ENCODE measurements at regions not wholly inside any gene's neighbourhood (a gene's known extent, or its start where the extent isn't known, plus 50 kb on each side); places are given as distances from the start of the nearest gene placed in this dataset.

DNA sequence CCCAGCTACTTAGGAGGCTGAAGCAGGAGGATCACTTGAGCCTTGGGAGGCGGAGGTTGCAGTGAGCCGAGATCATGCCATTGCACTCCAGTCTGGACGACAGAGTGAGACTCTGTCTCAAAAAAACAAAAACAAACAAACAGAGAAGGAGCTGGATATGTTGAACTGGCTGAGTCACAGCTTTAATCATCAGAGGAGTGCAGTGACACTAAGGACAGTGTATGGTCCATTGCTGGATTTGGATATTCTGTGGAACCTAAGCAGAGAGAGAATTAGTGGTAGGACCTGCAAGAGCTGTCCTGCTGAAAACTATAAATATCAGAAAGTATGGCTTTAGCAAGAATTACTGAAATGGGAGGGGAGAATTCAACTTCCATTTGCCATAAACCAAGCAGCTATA is 163.0 kb upstream of the PELI2 start:
- Histone ChIP-seq H3K27ac (no peak overlapping the region), H3K36me3 (no peaks in the 10 kb centered on the region), H3K4me1 (no peaks in the 10 kb centered on the region), H3K27me3 (ENCODE audit: low read depth) (no peaks in the 10 kb centered on the region), H3K4me3 (no peak overlapping the region), H3K9me3 (no peaks in the 10 kb centered on the region)
- TF ChIP-seq, protein P1, sequence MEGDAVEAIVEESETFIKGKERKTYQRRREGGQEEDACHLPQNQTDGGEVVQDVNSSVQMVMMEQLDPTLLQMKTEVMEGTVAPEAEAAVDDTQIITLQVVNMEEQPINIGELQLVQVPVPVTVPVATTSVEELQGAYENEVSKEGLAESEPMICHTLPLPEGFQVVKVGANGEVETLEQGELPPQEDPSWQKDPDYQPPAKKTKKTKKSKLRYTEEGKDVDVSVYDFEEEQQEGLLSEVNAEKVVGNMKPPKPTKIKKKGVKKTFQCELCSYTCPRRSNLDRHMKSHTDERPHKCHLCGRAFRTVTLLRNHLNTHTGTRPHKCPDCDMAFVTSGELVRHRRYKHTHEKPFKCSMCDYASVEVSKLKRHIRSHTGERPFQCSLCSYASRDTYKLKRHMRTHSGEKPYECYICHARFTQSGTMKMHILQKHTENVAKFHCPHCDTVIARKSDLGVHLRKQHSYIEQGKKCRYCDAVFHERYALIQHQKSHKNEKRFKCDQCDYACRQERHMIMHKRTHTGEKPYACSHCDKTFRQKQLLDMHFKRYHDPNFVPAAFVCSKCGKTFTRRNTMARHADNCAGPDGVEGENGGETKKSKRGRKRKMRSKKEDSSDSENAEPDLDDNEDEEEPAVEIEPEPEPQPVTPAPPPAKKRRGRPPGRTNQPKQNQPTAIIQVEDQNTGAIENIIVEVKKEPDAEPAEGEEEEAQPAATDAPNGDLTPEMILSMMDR (IDR thresholded peaks at IDR 0.05) = no peak
- intact Hi-C loops (cut with DNase I) = no loop called here
- no peak for DNase-seq
- no peak for ATAC-seq

DNA sequence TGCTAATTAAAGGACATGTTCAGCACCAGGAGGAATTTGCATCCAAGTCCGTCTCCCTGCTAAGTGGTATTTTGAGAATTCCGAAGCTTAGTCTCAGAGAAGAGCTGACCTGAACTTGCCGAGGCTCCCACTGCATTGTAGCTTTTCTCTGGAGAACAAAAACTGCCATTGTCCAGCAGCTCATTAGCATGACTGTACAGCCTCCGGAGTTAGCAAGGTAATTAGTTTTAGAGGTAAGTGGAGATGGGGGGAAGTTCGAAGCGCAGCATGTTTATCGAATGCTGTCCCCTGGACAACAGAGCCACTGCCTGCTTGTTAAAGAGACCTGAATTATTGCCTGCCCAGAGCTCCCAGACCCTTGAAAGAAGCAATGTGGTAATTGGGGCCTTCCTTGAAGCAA is 160.3 kb upstream of the PELI2 start:
- no peaks in the 10 kb centered on the region for H3K4me1 ChIP-seq
- ATAC-seq (no peak), DNase-seq (no peak)
- H3K36me3 ChIP-seq = no peaks in the 10 kb centered on the region
- intact Hi-C loops (cut with DNase I) = no loop called here
- H3K27ac ChIP-seq = no peak overlapping the region
- no peak overlapping the region for H3K4me3 ChIP-seq
- TF ChIP-seq, protein P1 (IDR thresholded peaks at IDR 0.05) = no peak
- H3K27me3 ChIP-seq (ENCODE audit: low read depth) = no peaks in the 10 kb centered on the region
- no peaks in the 10 kb centered on the region for H3K9me3 ChIP-seq

DNA sequence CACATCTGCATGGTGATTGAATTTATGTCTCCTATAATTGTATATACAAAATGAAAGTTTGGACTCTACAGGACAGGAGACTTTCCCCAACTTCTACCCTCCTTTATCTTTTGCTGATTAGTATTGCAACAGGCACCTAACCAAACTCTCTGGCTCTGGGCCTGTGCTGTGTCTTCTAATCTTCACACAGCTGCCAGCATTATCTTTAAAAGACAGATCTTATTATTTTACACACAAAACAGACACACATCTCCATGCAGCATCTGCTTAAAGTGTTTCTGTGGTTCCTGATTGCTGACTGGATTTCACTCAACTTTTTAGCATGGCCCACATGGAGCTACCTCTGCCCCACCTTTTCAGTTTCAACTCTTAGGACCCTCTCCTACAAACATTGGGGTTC is 154.9 kb upstream of the PELI2 start:
- Histone ChIP-seq H3K27ac (no peak overlapping the region), H3K4me3 (no peak overlapping the region), H3K9me3 (no peaks in the 10 kb centered on the region), H3K4me1 (no peaks in the 10 kb centered on the region), H3K27me3 (ENCODE audit: low read depth) (no peaks in the 10 kb centered on the region), H3K36me3 (no peaks in the 10 kb centered on the region)
- TF ChIP-seq, protein P1 (IDR thresholded peaks at IDR 0.05) = no peak
- no peak for ATAC-seq
- DNase-seq = no peak
- intact Hi-C loops (cut with DNase I) = no loop called here

DNA sequence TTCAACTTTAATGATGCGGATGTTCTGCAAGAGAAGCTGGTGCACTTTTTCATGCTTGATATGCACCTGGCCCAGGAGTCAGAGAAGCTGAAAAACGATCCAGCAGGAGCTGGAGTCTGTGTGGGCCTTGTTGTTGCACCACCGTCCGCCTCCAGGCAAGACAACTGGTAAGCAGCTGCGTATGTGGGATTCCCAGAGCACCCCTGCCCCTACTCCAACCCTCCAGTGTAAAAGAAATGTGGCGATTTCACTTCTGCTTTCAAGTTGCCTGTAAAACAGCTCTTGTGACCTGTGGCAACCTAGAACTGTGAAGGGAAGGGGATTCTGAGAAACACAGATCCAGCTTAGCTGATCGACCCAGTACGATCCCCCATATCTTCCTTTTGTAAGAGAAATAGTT is 154.1 kb upstream of the PELI2 start:
- H3K36me3 ChIP-seq = no peaks in the 10 kb centered on the region
- H3K9me3 ChIP-seq = no peaks in the 10 kb centered on the region
- ATAC-seq (no peak), DNase-seq (no peak)
- intact Hi-C loops (cut with DNase I) = no loop called here
- H3K4me1 ChIP-seq = no peaks in the 10 kb centered on the region
- no peak overlapping the region for H3K27ac ChIP-seq
- H3K27me3 ChIP-seq (ENCODE audit: low read depth) = no peaks in the 10 kb centered on the region
- no peak overlapping the region for H3K4me3 ChIP-seq
- TF ChIP-seq, protein P1 (IDR thresholded peaks at IDR 0.05) = no peak

DNA sequence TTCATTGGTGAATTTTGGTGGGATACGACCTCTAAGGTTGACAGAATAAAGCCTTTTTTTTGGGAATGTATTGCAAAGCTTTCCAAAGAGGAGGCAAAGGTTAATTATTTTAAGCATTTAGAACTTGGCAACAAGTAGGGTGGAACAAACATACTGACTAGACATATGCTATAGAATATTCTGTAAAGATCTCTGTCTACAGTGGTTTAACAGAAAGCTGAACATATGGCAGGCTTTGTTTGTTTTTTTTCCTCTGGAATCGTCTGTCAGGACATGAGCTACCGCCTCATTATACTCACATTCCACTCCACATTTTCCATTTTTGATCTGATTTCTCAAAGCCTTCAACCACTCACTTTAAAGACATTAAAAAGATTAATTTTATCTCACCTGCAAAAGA is 153.4 kb upstream of the PELI2 start:
- H3K9me3 ChIP-seq = no peaks in the 10 kb centered on the region
- TF ChIP-seq, protein P1 (IDR thresholded peaks at IDR 0.05) = no peak
- ATAC-seq (no peak), DNase-seq (no peak)
- H3K4me1 ChIP-seq = no peaks in the 10 kb centered on the region
- intact Hi-C loops (cut with DNase I) = no loop called here
- no peaks in the 10 kb centered on the region for H3K36me3 ChIP-seq
- no peak overlapping the region for H3K4me3 ChIP-seq
- H3K27me3 ChIP-seq (ENCODE audit: low read depth) = no peaks in the 10 kb centered on the region
- no peak overlapping the region for H3K27ac ChIP-seq

DNA sequence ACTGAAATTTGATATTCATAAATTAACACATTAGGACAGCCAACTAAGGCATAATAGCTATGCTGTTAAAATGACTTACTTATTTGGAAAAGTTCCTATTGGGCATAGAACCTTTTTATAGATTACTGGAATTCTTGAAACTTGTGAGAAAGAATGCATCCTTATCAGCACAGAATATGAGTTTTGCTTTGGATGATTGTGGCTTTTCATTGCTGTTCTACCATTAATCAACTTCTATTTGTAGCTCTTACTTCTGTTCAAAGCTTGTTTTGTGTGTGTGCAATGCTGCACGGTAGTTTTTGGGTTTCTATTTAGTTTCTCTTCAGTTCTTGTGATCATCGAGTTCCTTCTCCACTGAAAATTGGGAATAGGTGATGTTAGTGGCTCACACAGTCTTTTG is 152.4 kb upstream of the PELI2 start:
- no peak overlapping the region for H3K27ac ChIP-seq
- no peak overlapping the region for H3K4me3 ChIP-seq
- H3K4me1 ChIP-seq = no peaks in the 10 kb centered on the region
- no peaks in the 10 kb centered on the region for H3K27me3 ChIP-seq (ENCODE audit: low read depth)
- ATAC-seq = no peak
- no peaks in the 10 kb centered on the region for H3K9me3 ChIP-seq
- no peak for DNase-seq
- intact Hi-C loops (cut with DNase I) = no loop called here
- TF ChIP-seq, protein P1 (IDR thresholded peaks at IDR 0.05) = no peak
- no peaks in the 10 kb centered on the region for H3K36me3 ChIP-seq

All from lower lobe of right lung (tissue), 2 donors.